ENCODE measurements at regions not wholly inside any gene's neighbourhood (a gene's known extent, or its start where the extent isn't known, plus 50 kb on each side); places are given as distances from the start of the nearest gene placed in this dataset.
"Not testable (repeated sequence)": the region's sequence is repeated elsewhere in the genome, so short reads cannot be mapped to it uniquely, and the experiment has no call there.

DNA sequence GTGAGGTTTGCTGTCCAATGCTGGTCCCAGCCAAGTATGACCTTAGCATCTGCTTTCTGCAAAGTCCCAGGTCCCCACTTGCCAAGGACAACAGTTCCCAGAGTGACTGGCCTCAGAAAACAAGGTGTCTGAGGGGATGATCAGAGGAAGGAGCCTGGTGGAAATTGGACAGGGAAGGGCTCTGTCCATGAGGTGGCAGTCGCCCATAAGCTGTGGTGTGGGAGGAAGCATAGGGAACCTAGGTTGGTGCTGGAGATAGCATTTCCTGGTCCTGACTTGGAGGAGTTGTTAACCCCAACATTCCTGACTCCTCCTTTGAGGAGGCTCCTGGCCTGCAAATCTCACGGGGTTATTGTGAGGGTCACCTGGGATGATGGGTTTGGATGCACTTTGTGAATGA, 77.8 kb downstream of the LIMS4 start:
- DNase-seq = not testable (repeated sequence)

DNA sequence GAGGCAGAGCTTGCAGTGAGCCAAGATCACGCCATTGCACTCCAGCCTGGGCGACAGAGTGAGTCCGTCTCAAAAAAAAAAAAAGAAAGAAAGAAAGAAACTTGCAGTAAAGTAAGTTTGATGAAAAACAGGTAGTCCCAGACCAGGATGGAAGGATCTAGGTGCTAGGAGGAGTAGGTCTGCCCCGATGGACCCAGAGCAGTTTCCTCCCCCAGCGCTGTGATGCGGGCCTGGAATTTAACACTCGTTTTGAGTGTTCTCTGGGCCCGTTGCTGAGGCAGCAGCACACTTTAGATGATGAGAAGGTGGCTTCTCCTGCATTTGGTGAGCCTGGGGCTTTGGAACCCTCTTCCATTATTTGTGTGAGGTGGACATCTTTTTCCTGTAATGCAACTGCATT, 80.2 kb downstream of the LIMS4 start:
- not testable (repeated sequence) for DNase-seq

DNA sequence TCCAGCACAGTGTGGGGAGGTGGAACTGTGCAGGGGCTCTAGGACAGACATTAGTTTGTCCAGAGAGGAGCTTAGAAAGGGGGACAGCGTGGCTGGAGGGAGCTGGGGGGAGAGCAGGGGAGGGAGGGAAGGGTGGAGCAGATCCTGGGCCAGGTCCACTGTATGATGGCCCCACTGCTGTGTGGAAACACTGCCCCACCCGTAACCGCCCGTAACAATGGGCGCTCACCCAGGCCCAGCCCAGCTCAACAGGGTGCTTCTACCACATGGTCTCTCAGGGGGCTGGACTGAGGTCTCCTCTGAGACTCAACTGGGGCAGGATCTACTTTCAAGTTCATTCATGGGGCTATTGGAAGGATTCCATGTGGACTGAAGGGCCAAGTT, 81.6 kb downstream of the LIMS4 start:
- not testable (repeated sequence) for DNase-seq

DNA sequence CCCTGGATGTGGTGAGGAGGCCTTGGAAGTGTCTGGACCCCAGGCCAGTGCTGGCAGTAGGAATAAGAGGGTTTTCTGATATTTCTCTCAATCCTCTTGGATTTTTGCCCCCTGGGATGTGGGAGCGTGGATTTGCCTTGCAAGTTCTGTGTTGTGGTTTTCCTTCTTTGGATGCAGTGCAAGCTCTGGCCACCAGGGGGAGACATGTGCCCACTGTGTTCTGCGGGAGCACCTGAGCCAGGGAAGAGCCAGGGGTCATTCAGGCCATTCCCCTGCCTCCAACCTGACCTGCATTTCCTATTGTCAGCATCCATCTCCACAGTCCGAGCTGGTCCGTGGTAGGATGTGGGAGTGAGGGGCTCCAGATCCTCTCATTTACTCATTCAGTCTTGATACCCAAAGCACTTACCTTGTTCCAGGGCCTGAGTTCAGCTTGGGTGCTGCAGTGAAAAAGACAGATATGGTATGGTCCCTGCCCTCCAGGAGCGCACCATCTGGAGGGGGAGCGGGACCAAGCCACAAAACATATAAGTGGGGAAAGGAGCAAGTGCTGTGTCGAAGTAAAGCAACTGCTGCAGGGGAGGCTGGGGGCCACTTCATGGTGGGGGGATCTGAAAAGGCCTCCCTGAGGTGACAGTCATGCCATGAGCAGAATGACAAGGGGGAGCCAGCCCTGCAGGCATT, 82.1 kb downstream of the LIMS4 start:
- DNase-seq = not testable (repeated sequence)

DNA sequence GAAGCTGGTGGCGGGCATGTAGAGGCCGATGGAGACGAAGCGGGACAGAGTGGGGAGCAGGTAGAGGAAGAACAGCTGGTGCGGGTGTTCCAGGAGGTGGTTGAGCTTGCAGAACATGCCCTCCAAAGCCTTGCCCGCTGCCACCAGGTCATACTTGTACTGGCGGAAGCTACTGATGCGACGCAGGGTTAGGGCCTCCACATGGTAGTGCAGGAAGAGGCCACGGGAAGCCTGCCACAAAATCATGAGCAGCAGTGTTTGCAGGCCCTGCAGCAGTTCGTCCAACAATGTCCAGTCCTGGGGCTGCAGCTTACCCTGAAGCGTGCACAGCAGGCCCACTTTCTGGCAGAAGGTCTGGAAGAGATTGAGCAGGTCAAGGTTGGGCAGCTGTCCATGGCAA, 85.6 kb downstream of the LIMS4 start:
- not testable (repeated sequence) for DNase-seq

DNA sequence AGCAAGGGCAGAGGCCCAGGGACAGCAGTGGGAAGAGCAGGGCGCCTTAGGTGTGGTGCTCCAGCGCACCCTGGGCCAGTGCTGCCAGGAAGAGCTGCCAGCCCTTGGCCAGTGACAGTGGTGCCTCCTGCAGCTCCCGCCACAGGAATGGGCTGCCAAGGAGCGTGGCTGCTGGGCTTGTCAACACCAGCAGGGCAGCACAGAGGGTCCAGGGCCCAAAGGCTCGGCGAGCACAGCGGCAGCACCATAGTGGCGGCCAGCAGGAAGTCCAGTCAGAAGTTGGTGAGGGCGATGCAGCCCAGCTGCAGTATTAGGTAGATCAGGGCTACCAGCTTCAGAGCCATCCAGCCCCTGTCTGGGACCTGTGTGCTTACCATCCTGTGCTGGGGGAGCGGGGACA, 86.1 kb downstream of the LIMS4 start:
- not testable (repeated sequence) for DNase-seq

DNA sequence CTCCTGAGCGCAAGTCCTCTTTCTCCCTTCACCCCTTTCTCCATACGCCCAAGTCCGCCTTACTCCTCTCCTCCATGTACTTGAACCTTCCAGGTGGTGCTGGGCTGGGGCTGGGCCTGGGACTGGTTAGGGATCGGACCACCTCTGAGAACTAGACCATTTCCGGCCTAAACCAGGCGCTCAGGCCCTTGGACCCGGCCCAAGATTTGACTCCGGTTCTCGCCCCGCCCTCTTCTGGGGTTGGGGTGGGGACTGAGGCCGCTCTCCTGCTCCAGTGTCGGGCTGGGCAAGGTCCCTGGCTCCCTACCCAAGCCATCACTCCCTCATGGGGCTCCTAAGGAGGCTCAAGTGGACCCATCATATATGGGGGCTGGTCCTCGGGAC, 87.9 kb downstream of the LIMS4 start:
- not testable (repeated sequence) for DNase-seq

DNA sequence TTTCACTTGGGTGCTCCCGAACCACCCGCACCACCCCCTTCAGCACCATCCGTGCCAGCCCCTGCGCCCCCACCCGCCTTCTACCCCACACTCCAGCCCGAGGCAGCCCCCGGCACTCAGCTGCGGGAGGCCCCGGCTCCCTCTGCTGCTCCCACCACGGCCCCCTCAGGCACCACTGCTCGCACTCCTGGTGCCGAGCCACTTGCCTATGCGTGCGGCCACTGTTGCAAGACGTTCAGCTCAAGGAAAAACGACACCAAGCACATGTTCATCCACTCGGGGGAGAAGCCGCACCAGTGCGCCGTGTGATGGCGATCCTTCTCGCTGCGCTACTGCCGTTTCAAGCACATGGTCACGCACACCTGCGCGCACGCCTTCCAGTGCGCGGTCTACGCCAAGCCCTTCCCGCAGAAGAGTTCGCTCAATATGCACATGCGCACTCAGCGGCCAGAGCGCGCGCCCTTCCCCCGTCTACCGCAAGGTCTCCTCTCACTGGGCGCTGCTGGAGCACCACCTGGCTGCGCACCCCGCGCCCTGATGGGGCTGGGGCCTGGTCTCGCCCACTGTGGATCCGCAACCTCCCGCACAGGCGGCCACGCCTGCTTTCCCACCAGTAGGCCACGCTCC, 88.4 kb downstream of the LIMS4 start:
- DNase-seq = not testable (repeated sequence)

DNA sequence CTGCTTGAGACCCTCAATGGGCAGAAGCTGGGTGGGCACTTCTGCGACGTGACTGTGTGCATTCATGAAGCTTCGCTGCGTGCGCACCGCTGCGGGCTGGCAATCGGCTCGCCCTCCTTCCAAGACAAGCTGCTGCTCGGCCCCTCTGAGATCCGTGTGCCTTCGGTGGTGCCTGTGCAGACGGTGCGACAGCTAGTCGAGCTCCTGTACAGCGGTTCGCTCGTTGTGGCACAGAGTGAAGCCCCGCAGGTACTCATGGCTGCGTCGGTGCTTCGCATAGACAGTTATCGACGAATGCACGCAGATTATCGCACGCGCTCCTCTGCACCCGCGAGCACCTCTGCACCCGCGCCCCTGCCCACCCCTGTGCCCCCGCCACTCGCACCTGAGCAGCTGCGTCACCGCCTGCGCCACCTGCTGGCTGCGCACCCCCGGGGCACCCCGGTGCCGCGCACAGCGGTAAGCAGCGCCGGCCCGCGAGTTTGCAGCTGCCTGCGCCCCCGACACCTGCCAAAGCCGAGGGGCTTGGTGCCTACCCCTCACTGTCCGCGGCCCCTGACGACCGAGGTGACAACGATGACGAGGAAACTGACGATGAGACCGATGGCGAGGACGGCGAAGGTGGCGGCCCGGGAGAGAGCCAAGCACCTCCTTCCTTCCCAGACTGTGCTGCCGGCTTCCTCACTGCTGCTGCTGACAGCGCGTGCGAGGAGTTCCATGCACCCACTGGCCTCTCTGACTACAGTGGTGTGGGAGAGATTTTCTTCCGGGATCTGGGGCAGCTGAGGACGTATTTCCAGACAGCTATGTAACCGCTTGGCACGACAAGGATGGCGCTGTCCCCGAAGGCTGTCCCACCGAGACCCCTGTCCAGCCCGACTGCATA, 89.2 kb downstream of the LIMS4 start:
- not testable (repeated sequence) for DNase-seq

DNA sequence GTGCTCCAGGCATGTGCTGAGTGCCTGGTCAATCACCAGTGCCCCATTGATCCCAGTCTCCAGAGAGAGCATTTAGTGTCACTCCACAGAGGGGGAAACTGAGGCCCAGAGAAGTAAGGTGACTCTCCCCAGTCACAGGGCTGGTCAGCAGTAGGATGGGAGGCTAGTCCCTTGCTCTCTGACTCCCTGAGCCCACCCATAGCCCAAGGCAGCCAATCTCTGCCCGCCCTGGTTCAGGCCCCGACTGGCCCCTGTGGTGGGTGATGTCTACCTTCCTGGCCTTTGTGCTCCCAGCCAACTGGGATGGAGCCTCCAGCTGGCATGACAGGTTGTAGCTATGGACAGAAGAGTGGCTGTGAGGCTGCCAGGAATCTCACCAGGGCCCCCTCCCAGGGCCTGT, 99.1 kb downstream of the LIMS4 start:
- DNase-seq = not testable (repeated sequence)

DNA sequence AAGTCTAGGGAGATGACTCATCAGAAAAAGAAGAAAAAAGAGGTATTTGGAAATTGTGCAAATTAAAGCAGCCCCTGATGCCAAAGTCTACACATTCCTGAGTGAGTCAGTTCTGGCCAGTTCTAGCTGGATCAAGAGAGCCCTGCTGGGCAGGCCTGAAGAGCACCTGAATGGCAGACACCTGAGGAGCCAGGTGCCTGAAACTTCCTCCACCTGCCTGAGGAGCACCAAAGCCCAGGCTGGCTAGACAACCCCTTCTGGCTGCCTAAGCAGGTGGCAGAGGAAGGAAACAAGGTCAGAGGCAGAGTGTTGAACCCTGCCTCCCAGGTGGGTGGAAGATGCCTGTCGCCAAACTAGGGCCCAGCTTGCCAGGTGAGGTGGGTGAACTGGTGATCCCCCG, 101.0 kb downstream of the LIMS4 start:
- not testable (repeated sequence) for DNase-seq

DNA sequence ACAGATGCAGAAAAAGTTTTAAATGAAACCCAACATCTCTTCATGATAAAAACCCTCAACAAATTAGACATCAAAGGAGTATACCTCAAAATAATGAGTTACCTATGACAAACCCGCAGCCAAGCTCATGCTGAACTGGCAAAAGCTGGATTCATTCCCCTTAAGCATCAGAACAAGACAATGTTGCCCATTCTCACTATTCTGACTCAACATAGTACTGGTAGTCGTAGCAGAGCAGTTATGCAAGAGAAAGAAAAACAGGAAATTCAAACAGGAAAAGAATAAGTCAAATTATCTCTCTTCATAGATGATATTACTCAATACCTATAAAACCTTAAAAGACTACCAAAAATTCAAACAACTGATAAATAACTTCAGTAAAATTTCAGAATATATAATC, 115.0 kb downstream of the LIMS4 start:
- not testable (repeated sequence) for DNase-seq

DNA sequence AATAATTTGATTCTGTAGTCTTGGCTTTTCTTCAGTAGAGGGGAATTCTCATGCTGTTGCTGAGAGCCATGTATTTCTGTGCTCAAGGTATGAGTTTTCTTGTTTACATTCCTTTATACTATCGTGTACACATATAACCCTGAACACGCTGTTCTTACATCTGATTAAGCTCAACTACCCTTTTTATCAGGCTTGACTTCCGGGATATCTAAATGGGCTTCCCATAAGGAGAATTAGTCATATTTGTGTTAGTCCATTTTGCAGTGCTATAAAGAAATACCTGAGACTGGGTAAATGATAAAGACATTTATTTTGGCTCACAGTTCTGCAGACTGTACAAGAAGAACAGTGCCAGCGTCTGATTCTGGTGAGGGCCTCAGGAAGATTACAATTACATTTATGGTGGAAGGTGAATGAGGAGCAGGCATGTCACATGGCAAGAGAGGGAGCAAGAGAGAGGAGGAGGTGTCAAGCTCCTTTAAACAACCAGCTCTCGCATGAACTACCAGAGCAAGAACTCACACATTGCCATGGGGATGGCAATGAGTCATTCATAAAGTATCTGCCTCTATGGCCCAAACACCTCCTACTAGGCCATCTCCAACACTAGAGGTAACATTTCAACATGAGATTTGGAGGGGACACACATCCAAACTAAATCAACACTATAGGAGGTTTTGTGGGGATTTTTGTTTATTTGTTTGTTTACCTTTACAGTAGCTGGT, 118.2 kb downstream of the LIMS4 start:
- DNase-seq = not testable (repeated sequence)

DNA sequence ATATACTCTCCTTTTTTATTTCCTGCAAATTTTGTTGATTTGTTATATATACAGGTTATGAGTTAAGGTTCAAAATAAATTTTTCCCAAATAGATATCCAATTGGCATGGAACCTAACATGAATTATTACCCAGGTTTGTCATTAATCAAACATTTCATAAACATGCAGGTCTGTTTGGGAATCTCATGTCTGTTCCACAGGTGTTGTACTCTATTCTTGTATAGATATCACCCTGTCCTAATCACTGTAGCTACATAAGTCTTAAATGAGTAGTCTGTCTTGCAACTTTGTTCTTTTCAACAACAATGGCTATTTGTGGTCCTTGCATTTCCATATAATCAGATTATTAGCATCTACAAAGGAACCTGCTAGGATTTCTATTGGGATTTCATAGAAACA, 121.9 kb downstream of the LIMS4 start:
- DNase-seq = not testable (repeated sequence)

DNA sequence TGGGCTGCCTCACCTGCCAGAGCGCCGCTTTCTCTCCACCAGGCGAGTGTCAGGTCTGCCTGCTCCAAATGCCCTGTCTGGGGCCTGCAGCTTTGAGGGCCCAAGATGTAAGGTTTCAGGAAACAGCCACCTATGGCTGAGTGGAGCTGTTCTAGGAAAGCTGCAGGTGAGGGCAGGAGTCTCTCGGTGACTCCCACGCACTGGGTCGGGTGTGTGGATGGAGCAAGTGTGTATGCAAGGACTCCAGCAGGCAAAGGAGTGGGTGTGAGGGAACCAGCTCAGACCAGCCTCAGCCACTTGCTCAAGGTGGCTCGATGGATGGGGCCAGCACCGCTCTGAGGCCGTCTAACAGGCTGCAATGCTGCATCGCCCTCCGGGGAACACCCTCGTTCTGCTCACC, 123.7 kb downstream of the LIMS4 start:
- not testable (repeated sequence) for DNase-seq

DNA sequence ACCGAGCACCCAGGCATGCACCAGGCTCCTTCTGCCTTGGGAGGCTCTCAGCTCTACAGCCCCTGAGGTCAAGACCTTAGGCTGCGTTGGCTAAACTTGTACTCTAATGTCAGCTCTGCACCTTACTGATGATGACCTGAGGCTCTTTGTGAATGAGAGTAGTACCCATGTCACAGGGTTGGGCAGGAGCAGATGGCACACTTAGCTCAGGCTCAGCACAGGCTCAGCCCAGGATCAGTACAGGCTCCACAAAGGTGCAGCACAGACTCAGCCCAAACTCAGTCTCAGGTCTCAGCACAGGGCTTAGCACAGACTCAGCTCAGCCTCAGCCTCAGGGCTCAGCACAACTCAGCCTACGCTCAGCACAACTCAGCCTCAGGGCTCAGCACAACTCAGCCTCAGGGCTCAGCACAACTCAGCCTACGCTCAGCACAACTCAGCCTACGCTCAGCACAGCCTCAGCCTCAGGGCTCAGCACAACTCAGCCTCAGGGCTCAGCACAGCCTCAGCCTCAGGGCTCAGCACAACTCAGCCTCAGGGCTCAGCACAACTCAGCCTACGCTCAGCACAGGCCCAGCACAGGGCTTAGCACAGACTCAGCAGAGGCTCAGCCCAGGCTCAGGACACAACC, 128.1 kb downstream of the LIMS4 start:
- not testable (repeated sequence) for DNase-seq

DNA sequence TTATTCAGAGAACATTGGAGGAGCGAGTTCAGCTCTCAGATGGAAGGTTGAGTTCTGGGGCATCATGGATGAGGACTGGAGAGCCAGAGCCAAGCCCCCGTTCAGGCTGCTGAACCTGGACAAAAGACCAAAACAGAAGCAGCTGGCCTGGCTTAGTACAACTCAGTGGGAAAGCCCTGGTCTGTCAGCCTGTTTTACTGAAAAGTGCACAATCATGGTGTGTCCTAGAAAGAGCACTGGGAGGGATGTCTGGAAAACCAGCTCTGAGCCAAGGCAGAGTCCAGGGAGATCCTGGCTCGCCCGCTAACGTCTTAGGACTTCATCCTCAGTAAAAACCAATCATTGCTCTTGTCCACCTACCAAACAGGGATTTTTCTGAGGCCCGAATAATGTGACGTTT, 129.7 kb upstream of the MTLN start:
- DNase-seq = not testable (repeated sequence)

DNA sequence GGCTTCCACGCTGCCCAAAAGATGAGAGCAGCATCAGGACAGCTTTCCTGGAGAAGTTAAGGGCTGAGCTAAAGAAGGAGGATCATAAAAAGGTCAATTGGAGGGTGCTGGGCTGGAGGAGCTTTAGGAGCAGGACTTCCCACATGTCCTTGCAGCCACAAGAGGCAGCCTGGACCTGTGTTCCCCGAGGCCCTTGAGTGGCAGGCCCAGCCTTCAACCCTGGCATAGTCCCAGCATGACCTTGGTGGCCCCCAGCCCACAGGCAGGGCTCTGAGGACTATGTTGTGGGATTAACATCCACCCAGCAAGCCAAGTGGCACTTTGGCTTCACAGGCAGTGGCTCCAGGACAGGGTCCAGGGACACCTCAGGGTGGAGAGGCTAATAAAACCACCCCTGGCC, 126.8 kb upstream of the MTLN start:
- DNase-seq = not testable (repeated sequence)

DNA sequence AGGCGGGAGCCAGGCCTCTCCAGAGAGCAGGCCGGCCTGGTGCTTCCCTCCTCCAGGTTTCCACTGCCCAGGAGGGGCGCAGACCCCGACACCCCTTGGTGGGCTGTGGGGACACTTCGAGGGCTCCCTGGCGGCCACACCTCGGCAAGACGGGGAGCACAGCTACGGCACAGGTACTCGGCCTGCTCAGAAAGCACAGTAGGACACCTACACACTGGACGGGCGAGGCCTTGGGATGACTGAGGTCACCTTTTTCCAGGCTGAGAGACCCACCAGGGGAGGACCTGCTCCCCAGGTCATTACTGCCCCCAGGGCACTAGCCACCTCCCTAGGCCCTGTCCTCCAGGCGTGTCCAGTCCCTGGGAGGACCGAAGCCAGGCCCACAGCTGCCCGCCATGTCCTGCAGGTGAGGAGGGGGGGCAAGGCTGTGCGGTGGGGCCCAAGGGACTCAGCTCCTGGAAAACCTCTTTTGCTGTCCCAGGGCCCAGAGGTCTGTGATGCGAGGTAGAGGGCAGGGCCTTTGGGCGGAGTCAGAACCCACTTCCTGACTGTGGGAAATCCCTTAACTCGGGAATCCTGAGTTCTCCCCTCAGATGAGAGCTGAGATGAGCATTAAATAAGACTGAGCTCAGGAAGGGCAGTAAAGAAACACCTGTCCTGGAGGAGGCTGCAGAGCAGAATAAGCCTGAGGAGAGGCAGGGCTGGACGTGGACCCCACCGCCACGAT, 126.1 kb upstream of the MTLN start:
- peak; percentile 0 for DNase-seq

DNA sequence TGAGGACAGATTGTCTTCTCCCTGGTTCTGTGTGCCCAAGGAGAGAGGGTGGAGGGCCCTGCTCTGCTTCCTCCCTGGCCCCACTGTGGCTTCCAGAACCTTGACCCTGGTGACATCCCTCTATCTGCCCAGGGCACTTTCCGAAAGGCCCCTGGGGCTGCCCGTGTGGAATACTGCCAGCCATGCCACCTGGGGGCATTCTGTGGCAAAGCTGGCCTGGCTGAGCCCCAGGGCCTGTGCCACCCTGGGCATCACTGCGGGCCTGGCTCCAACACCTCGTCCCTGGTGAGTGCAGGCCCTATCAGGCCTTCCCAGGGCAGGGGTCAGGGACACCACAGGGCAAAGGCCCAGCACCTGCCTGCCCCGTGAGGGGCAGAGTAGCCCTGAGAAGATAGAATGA, 123.7 kb upstream of the MTLN start:
- DNase-seq = not testable (repeated sequence)

DNA sequence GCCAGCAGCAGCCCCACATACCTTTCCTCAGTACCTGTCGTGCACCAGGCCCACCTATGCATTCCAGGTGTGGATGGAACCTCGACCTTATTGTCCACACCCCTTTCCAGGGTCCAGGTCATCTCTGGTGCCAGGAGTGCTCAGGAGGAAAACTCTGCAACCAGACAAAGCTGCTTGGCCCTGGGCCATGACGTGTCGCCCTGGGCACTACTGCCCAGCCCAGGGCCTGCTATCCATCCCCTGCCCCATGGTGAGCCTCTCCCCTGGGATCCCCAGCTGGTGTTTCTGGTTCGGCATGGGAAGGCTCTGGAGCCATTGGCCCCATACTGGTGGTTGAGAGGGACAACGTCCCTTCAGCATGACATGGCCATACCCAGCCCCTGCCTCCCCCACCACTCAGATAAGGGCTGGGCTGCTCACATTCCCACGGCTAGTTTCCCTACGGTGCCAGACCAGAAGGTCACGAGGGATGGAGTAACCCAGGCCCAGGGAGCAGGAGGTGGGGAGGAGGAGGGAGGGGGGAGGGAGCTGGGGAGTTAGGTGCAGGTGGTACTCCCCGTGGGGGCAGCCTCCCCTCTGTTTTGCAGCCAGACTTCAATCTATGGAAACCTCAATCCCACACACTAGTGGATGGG, 123.2 kb upstream of the MTLN start:
- not testable (repeated sequence) for DNase-seq
